Fibroblast of lung (primary cell): ENCODE measurements at regions not wholly inside any gene's neighbourhood (a gene's known extent, or its start where the extent isn't known, plus 50 kb on each side); places are given as distances from the start of the nearest gene placed in this dataset.

Experiments
- EZH2 ChIP-seq: IDR thresholded peaks from 2 replicates; pipeline ENCODE4 v1.5.1; 2012; ENCODE audit warnings: low read length, control low read depth, mild to moderate bottlenecking; ENCODE audit errors: missing control alignments
- TF ChIP-seq, protein P1 (sequence below), 2 donors: IDR thresholded peaks in 1 of 2; conservative IDR thresholded peaks in 1 of 2; 1 replicate in 1 of 2; 2 replicates in 1 of 2; pipeline ENCODE4 v1.5.1; 2011 to 2012; ENCODE audit warnings: low read length in 2 of 2, control low read depth in 1 of 2, inconsistent platforms in 1 of 2, low read depth in 1 of 2, mild to moderate bottlenecking in 1 of 2

DNA sequence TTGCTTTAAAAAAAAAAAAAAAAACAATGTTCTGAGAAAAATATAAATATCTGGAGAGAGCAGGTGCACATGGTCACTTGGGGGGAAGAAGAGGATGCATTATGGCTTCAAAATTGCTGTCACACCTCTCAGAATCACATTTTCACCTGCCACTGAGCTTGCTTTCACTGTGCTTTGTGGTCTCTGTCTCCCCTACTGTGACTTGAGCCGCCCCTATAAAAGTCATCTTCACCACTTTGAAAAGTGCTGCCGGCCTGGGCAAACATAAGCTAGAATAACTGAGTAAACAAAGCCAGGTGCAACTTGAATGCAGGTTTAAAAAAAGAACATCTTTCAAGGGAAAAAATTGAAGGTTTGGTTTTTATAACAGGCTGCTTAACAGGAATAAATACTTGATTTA lies 368.1 kb upstream of the GRIA1 start:
- TF ChIP-seq, protein P1, sequence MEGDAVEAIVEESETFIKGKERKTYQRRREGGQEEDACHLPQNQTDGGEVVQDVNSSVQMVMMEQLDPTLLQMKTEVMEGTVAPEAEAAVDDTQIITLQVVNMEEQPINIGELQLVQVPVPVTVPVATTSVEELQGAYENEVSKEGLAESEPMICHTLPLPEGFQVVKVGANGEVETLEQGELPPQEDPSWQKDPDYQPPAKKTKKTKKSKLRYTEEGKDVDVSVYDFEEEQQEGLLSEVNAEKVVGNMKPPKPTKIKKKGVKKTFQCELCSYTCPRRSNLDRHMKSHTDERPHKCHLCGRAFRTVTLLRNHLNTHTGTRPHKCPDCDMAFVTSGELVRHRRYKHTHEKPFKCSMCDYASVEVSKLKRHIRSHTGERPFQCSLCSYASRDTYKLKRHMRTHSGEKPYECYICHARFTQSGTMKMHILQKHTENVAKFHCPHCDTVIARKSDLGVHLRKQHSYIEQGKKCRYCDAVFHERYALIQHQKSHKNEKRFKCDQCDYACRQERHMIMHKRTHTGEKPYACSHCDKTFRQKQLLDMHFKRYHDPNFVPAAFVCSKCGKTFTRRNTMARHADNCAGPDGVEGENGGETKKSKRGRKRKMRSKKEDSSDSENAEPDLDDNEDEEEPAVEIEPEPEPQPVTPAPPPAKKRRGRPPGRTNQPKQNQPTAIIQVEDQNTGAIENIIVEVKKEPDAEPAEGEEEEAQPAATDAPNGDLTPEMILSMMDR (conservative IDR thresholded peaks at IDR 0.05 in 1 of 2, IDR thresholded peaks at IDR 0.05 in 1 of 2; ENCODE audit: low read depth in 1 of 2, low read length in 2 of 2) = no peak
- TF ChIP-seq EZH2 = no peak
